Loucy (cell line): ENCODE measurements at regions not wholly inside any gene's neighbourhood (a gene's known extent, or its start where the extent isn't known, plus 50 kb on each side); places are given as distances from the start of the nearest gene placed in this dataset.

Source experiments
- CTCF ChIP-seq: fragments of 200-600 bp; sonication (generic); conservative IDR thresholded peaks from 2 replicates; pipeline ENCODE4 v1.5.1; 2014; ENCODE audit warnings: mild to moderate bottlenecking, antibody characterized with exemption, low read length
- EZH2phosphoT487 ChIP-seq: fragments of 200-600 bp; IDR thresholded peaks from 2 replicates; pipeline ENCODE4 v1.6.1; 2018; ENCODE audit warnings: antibody characterized with exemption, mild to moderate bottlenecking, moderate library complexity, borderline replicate concordance

- no peak for TF ChIP-seq CTCF
- no peak for TF ChIP-seq EZH2phosphoT487
These were observed 102.1 kb upstream of the AKR1E2 start for GRCh38 chr10:4723860-4724259.
